ENCODE measurements at regions not wholly inside any gene's neighbourhood (a gene's known extent, or its start where the extent isn't known, plus 50 kb on each side); places are given as distances from the start of the nearest gene placed in this dataset.

GRCh38 chr17:69607162-69607834 lies 192.8 kb downstream of the MAP2K6 start (continued):
- TF ChIP-seq, protein P1, sequence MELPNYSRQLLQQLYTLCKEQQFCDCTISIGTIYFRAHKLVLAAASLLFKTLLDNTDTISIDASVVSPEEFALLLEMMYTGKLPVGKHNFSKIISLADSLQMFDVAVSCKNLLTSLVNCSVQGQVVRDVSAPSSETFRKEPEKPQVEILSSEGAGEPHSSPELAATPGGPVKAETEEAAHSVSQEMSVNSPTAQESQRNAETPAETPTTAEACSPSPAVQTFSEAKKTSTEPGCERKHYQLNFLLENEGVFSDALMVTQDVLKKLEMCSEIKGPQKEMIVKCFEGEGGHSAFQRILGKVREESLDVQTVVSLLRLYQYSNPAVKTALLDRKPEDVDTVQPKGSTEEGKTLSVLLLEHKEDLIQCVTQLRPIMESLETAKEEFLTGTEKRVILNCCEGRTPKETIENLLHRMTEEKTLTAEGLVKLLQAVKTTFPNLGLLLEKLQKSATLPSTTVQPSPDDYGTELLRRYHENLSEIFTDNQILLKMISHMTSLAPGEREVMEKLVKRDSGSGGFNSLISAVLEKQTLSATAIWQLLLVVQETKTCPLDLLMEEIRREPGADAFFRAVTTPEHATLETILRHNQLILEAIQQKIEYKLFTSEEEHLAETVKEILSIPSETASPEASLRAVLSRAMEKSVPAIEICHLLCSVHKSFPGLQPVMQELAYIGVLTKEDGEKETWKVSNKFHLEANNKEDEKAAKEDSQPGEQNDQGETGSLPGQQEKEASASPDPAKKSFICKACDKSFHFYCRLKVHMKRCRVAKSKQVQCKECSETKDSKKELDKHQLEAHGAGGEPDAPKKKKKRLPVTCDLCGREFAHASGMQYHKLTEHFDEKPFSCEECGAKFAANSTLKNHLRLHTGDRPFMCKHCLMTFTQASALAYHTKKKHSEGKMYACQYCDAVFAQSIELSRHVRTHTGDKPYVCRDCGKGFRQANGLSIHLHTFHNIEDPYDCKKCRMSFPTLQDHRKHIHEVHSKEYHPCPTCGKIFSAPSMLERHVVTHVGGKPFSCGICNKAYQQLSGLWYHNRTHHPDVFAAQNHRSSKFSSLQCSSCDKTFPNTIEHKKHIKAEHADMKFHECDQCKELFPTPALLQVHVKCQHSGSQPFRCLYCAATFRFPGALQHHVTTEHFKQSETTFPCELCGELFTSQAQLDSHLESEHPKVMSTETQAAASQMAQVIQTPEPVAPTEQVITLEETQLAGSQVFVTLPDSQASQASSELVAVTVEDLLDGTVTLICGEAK (IDR thresholded peaks at IDR 0.05): no peak
- TF ChIP-seq, protein P1 (CRISPR knock-in tag; IDR thresholded peaks at IDR 0.05): no peak
- TF ChIP-seq GZF1 (CRISPR knock-in tag; IDR thresholded peaks at IDR 0.05): no peak
- no peak for TF ChIP-seq AKAP8 (CRISPR knock-in tag; IDR thresholded peaks at IDR 0.05)
- no peak; the same call in 1 of the 2 replicates for TF ChIP-seq ETV5 (CRISPR knock-in tag; IDR thresholded peaks at IDR 0.05; ENCODE audit: borderline replicate concordance)
- no peak for TF ChIP-seq NR1H2 (CRISPR knock-in tag; IDR thresholded peaks at IDR 0.05; ENCODE audit: borderline replicate concordance, low read depth)
- no peak for TF ChIP-seq FOXM1 (CRISPR knock-in tag; IDR thresholded peaks at IDR 0.05)
- TF ChIP-seq PITX1 (CRISPR knock-in tag; IDR thresholded peaks at IDR 0.05): peak; percentile 91
- no peak for TF ChIP-seq ATRX (CRISPR knock-in tag; IDR thresholded peaks at IDR 0.05; ENCODE audit: borderline replicate concordance)
- TF ChIP-seq ZNF12 (CRISPR knock-in tag; IDR thresholded peaks at IDR 0.05): 0 out of 2 replicates have a peak, but pooled peaks have one; percentile 22
- TF ChIP-seq CREM (IDR thresholded peaks at IDR 0.05): no peak
- no peak for TF ChIP-seq CREM (CRISPR knock-in tag; IDR thresholded peaks at IDR 0.05)
- TF ChIP-seq THRA (CRISPR knock-in tag; IDR thresholded peaks at IDR 0.05; ENCODE audit: borderline replicate concordance): no peak
- TF ChIP-seq ZNF124 (CRISPR knock-in tag; IDR thresholded peaks at IDR 0.05): no peak
- no peak for TF ChIP-seq ZC3H13 (CRISPR knock-in tag; IDR thresholded peaks at IDR 0.05)
- TF ChIP-seq CTCF (CRISPR knock-in tag; IDR thresholded peaks at IDR 0.05): peak; percentile 71
- TF ChIP-seq WIZ (CRISPR knock-in tag; IDR thresholded peaks at IDR 0.05): peak; percentile 30; the same call in 1 of the 2 replicates
- no peak for TF ChIP-seq ZNF792 (CRISPR knock-in tag; IDR thresholded peaks at IDR 0.05)
- no peak for TF ChIP-seq ZNF720 (CRISPR knock-in tag; IDR thresholded peaks at IDR 0.05)
- 0 out of 2 replicates have a peak, but pooled peaks have one; percentile 52 for TF ChIP-seq BRD4 (CRISPR knock-in tag; IDR thresholded peaks at IDR 0.05)
- TF ChIP-seq ZKSCAN1 (IDR thresholded peaks at IDR 0.05; ENCODE audit: low read length): no peak

All from HepG2 (cell line).